ENCODE measurements at regions not wholly inside any gene's neighbourhood (a gene's known extent, or its start where the extent isn't known, plus 50 kb on each side); places are given as distances from the start of the nearest gene placed in this dataset.

DNA sequence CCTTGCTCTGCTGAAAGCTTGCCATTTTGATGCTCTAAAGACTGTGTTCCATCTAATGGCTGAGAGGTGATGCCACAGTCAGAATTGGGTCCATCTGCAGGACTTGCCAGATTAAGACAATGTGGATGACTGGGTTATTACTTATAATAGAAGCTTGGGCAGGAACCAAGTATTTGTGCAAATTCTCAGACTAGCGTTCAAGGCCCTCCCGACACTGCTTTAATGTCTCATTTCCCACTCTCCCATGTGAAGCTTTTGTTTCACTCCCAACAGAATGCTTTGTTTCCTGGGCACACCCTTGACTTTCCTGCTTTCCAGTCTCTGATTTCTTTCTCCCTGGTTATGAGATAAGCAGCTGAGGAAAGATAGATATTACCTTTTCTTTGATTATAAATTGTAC, 215.8 kb downstream of the KCNS3 start:
- Mint-ChIP-seq H3K9me3 (no peaks in the 10 kb centered on the region), H3K27ac (no peak overlapping the region), H3K36me3 (ENCODE audit: low read depth) (no peaks in the 10 kb centered on the region), H3K4me1 (ENCODE audit: low read depth) (no peaks in the 10 kb centered on the region), H3K27me3 (ENCODE audit: low read depth) (no peaks in the 10 kb centered on the region), H3K4me3 (ENCODE audit: low read depth) (no peak overlapping the region)
- intact Hi-C loops (cut with micrococcal nuclease) = no loop called here
- DNase-seq (ENCODE audit: low spot score) = no peak

DNA sequence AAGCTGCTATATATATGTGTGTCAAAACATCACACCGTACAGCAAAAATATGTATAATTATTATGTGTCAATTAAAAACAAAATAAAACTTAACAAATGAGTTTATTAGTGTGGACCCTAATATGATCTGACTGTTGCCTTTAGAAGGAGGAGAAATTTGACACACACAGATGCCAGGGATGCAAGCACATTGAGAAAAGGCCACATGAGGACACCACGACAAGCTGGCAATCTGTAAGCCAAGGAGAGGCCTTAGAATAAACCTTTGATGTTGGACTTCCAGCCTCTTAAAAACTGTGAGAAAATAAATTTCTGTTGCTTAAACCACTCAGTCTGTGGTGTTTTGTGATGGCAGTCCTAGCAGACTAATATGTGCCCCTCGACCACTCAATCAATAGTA, 214.7 kb downstream of the KCNS3 start:
- H3K36me3 Mint-ChIP-seq (ENCODE audit: low read depth) = no peaks in the 10 kb centered on the region
- intact Hi-C loops (cut with micrococcal nuclease) = no loop called here
- H3K4me1 Mint-ChIP-seq (ENCODE audit: low read depth) = no peaks in the 10 kb centered on the region
- no peak for DNase-seq (ENCODE audit: low spot score)
- no peaks in the 10 kb centered on the region for H3K27me3 Mint-ChIP-seq (ENCODE audit: low read depth)
- H3K27ac Mint-ChIP-seq = no peak overlapping the region
- no peak overlapping the region for H3K4me3 Mint-ChIP-seq (ENCODE audit: low read depth)
- no peaks in the 10 kb centered on the region for H3K9me3 Mint-ChIP-seq

DNA sequence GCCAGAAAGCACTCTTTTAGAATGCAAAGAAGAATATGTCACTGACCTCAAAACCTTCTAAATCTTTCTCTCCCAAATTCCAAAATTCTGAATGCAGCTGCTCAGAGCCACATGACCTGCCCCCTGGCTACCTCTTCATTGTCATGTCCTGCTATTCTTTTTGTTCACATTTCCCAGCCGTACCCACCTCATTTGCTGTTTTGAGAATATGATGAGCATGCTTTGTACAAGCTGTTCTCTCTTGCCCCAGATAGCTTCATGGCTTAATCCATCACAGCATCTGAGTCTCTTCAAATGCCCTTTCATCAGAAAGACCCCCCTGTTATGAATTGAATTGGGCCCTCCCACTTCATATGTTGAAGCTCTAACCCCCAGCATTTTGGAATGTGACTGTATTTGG, 214.3 kb downstream of the KCNS3 start:
- Mint-ChIP-seq H3K9me3 (no peaks in the 10 kb centered on the region), H3K4me1 (ENCODE audit: low read depth) (no peaks in the 10 kb centered on the region), H3K4me3 (ENCODE audit: low read depth) (no peak overlapping the region), H3K27me3 (ENCODE audit: low read depth) (no peaks in the 10 kb centered on the region), H3K27ac (no peak overlapping the region), H3K36me3 (ENCODE audit: low read depth) (no peaks in the 10 kb centered on the region)
- no peak for DNase-seq (ENCODE audit: low spot score)
- intact Hi-C loops (cut with micrococcal nuclease) = no loop called here

DNA sequence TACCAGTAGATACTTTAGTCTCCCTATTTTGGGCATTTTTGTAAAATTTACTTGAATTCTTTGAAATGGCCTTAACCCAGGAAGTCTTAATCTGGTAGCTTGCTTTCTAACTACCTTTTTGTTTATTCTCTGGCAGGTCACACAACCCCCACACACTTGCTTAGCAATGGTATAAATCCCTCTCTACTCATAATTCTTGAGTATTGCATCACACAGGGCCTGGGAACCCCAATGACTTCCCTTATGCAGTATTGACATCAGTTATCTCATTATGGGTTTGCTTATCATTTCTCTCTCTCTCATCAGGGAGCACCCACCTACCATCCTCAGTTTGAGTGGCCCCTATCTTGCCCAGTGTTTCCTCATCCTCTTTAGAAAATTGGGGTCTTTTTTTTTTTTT, 207.1 kb downstream of the KCNS3 start:
- no peaks in the 10 kb centered on the region for H3K4me1 Mint-ChIP-seq (ENCODE audit: low read depth)
- H3K9me3 Mint-ChIP-seq = no peaks in the 10 kb centered on the region
- no peaks in the 10 kb centered on the region for H3K36me3 Mint-ChIP-seq (ENCODE audit: low read depth)
- intact Hi-C loops (cut with micrococcal nuclease) = no loop called here
- no peaks in the 10 kb centered on the region for H3K27me3 Mint-ChIP-seq (ENCODE audit: low read depth)
- no peak overlapping the region for H3K4me3 Mint-ChIP-seq (ENCODE audit: low read depth)
- no peak for DNase-seq (ENCODE audit: low spot score)
- H3K27ac Mint-ChIP-seq = no peak overlapping the region

DNA sequence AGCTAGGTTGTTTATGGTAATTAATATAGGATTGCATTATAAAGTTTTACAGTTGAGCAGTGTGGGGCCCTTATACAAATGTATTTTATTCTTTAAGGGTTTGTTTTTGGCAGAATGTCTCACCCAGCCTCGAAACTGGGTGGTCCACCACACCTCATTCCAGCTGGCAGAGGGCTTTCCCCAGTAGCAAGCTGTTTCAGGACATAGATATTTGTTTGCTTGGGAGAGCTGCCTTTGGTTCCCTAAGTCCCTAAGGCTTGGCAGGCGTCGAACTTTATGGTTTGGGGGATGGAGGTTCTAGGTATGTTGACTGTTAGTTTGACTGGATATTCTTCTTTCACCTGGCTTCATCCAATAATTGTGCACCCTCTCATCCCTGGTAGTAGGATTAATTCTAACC, 205.9 kb downstream of the KCNS3 start:
- H3K27me3 Mint-ChIP-seq (ENCODE audit: low read depth) = no peaks in the 10 kb centered on the region
- H3K27ac Mint-ChIP-seq = no peak overlapping the region
- H3K4me3 Mint-ChIP-seq (ENCODE audit: low read depth) = no peak overlapping the region
- H3K9me3 Mint-ChIP-seq = no peaks in the 10 kb centered on the region
- H3K4me1 Mint-ChIP-seq (ENCODE audit: low read depth) = no peaks in the 10 kb centered on the region
- intact Hi-C loops (cut with micrococcal nuclease) = no loop called here
- H3K36me3 Mint-ChIP-seq (ENCODE audit: low read depth) = no peaks in the 10 kb centered on the region
- no peak for DNase-seq (ENCODE audit: low spot score)

DNA sequence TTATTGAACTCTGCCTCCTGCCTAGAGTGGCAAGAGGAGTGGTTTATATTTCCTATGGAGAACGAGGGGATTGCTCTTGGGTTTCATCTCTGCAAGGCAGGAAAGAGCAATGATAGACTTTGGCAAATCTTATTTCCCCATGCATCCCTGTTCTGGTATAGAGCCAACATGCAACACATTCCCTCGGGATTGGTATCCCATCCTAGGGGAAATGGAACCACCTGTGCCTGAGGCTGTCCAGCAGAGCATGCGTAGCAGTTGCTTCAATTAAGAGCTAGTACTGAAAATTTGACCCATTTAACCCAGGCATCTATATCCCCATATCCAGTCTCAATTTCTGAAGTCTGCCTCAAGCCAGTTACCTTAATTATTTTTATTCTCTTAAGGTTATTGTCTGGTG, 205.3 kb downstream of the KCNS3 start:
- intact Hi-C loops (cut with micrococcal nuclease) = no loop called here
- H3K4me1 Mint-ChIP-seq (ENCODE audit: low read depth) = no peaks in the 10 kb centered on the region
- H3K4me3 Mint-ChIP-seq (ENCODE audit: low read depth) = no peak overlapping the region
- no peaks in the 10 kb centered on the region for H3K27me3 Mint-ChIP-seq (ENCODE audit: low read depth)
- no peak overlapping the region for H3K27ac Mint-ChIP-seq
- DNase-seq (ENCODE audit: low spot score) = no peak
- no peaks in the 10 kb centered on the region for H3K36me3 Mint-ChIP-seq (ENCODE audit: low read depth)
- no peaks in the 10 kb centered on the region for H3K9me3 Mint-ChIP-seq

DNA sequence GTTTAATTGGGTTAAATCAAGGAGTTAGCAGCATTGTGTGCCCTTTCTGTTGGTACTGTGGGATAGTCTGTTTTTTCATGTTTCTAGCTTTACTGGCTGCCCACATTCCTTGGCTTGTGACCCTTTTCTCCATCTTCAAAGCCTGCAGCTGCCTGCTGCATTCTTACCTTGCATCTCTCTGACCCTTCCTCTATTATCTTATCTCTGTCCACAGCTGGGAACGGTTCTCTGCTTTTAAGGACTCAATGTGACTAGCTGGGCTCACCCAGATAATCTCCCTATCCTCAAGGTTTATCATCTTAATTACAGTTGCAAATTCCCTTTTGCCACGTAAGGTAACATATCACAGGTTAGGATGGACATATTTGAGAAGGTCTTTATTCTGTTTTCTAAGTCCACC, 199.7 kb downstream of the KCNS3 start:
- Mint-ChIP-seq H3K27me3 (ENCODE audit: low read depth) (no peaks in the 10 kb centered on the region), H3K4me3 (ENCODE audit: low read depth) (no peak overlapping the region), H3K9me3 (no peaks in the 10 kb centered on the region), H3K4me1 (ENCODE audit: low read depth) (no peaks in the 10 kb centered on the region), H3K36me3 (ENCODE audit: low read depth) (no peaks in the 10 kb centered on the region), H3K27ac (no peak overlapping the region)
- intact Hi-C loops (cut with micrococcal nuclease) = no loop called here
- no peak for DNase-seq (ENCODE audit: low spot score)

DNA sequence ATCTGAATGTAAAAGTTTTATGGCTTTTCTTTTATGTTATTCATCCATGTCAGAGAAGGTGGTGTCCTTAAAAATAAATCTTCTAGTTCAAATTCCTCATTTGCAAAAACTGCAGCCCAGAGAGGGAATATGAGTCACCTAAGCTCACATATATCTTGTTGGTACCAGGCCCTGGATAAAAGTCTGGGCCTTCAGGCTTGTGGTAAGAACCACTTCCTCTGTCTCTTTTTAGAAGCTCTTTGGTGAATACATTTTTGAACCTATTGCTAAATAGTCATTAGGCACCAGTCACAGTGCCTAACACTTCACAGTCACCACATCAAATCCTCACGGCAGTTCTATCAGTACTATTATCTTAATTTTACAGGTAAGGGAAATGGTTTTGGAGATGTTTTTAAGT, 199.2 kb downstream of the KCNS3 start:
- H3K27me3 Mint-ChIP-seq (ENCODE audit: low read depth) = no peaks in the 10 kb centered on the region
- H3K4me3 Mint-ChIP-seq (ENCODE audit: low read depth) = no peak overlapping the region
- no peaks in the 10 kb centered on the region for H3K9me3 Mint-ChIP-seq
- no peaks in the 10 kb centered on the region for H3K36me3 Mint-ChIP-seq (ENCODE audit: low read depth)
- DNase-seq (ENCODE audit: low spot score) = no peak
- no peak overlapping the region for H3K27ac Mint-ChIP-seq
- intact Hi-C loops (cut with micrococcal nuclease) = no loop called here
- H3K4me1 Mint-ChIP-seq (ENCODE audit: low read depth) = no peaks in the 10 kb centered on the region

DNA sequence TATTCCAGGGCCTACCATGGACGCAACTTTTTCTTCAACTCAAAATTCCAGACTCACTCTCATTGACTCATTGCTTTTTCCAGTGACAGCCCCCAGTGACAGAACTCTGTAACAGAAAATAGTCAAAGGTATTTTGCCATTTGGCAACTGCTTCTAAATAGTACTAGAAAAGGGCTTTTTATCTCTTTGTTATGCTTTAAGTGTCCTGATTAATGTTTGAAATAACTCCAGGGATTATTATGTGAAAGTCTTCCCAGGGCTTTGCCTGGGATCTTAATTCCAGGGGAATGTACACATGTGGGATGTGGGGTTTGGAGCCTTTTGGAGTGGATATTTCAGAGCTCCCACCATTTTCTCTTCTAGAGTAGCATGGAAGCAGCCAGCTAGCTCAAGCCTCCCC, 198.8 kb downstream of the KCNS3 start:
- intact Hi-C loops (cut with micrococcal nuclease) = no loop called here
- no peaks in the 10 kb centered on the region for H3K4me1 Mint-ChIP-seq (ENCODE audit: low read depth)

DNA sequence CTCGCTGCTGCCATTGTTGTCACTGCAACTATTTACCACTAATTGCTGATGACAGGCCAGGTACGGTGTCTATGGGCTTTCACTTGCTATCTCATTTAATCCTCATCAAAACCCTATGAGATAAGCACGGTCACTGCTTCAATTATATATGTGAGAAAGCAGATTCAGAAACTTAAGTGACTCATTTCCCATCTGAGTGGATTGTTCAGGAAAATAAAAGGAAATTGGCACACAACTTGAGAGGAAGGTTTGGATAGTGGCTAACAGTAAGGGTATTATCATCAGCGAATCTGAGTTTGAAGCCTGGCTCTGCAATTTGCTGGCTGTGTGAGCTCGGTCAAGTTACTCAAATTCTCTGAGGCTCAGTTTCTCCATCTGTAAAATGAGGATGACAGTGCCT, 196.0 kb downstream of the KCNS3 start:
- no peak for DNase-seq (ENCODE audit: low spot score)
- Mint-ChIP-seq H3K4me3 (ENCODE audit: low read depth) (no peak overlapping the region), H3K27me3 (ENCODE audit: low read depth) (no peaks in the 10 kb centered on the region), H3K9me3 (no peaks in the 10 kb centered on the region), H3K27ac (no peak overlapping the region), H3K4me1 (ENCODE audit: low read depth) (no peaks in the 10 kb centered on the region), H3K36me3 (ENCODE audit: low read depth) (no peaks in the 10 kb centered on the region)
- intact Hi-C loops (cut with micrococcal nuclease) = no loop called here

More for the DNA sequence above, 198.8 kb downstream of the KCNS3 start:
- Mint-ChIP-seq H3K27ac (no peak overlapping the region), H3K27me3 (ENCODE audit: low read depth) (no peaks in the 10 kb centered on the region), H3K9me3 (no peaks in the 10 kb centered on the region), H3K4me3 (ENCODE audit: low read depth) (no peak overlapping the region), H3K36me3 (ENCODE audit: low read depth) (no peaks in the 10 kb centered on the region)
- no peak for DNase-seq (ENCODE audit: low spot score)

DNA sequence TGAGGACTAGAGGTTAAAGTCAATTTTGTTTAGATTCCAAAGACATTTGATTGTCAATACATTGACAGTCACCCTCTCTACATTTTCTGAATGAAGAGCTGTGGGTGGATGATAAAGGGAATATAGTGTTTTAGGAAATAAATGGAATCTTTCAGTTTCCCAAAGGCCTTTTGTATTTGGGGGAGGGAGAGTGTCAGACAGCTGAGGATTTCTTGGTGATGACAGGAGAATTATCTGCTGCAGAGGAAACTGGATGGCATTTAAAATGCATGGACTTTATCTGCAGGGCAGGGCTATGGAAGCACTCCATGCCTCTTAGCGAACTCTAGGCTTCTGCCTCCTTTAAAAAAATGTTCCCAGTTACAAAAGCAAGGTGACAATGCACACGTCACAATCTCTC, 195.1 kb downstream of the KCNS3 start:
- Mint-ChIP-seq H3K27me3 (ENCODE audit: low read depth) (no peaks in the 10 kb centered on the region), H3K27ac (no peak overlapping the region), H3K4me1 (ENCODE audit: low read depth) (no peaks in the 10 kb centered on the region), H3K9me3 (no peaks in the 10 kb centered on the region), H3K4me3 (ENCODE audit: low read depth) (no peak overlapping the region), H3K36me3 (ENCODE audit: low read depth) (no peaks in the 10 kb centered on the region)
- intact Hi-C loops (cut with micrococcal nuclease) = no loop called here
- DNase-seq (ENCODE audit: low spot score) = no peak

DNA sequence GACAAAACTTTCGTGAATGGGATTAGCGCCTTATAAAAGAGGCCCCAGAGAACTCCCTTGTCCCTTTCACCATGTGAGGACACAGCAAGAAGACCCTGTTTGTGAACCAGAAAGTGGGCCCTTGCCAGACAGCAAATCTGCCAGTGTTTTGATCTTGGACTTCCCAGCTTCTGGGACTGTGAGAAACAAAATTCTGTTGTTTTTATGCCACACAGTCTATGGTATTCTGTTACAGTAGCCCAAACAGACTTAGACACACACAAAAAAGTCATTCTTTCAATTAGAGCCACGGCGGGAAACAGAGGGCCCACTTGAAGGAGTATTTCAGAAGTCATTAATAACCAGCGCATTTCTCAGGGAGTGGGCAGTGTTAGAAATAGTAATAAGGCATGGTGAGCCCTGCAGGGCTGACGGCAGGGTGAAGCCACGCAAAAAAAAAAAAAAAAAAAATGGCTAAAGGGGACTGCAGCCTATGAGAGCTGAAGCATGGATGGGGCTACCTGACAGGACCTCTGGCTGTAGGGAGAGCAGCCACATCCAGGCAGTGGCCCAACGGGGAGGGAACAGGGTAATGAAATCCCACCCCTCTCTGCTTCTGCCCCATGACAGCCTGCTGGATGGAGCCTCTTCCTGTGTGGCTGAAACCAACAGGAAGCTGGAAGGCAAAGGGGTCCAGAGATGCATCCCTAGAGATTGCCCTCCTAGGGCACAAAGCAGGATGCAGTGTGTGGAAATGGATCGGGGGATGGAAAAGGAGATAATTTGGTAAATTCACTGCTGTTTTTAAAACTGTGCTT, 189.3 kb downstream of the KCNS3 start:
- Mint-ChIP-seq H3K27me3 (ENCODE audit: low read depth) (no peaks in the 10 kb centered on the region), H3K9me3 (no peaks in the 10 kb centered on the region), H3K27ac (no peak overlapping the region), H3K36me3 (ENCODE audit: low read depth) (no peaks in the 10 kb centered on the region), H3K4me1 (ENCODE audit: low read depth) (no peaks in the 10 kb centered on the region), H3K4me3 (ENCODE audit: low read depth) (no peak overlapping the region)
- DNase-seq (ENCODE audit: low spot score) = no peak
- intact Hi-C loops (cut with micrococcal nuclease) = no loop called here

DNA sequence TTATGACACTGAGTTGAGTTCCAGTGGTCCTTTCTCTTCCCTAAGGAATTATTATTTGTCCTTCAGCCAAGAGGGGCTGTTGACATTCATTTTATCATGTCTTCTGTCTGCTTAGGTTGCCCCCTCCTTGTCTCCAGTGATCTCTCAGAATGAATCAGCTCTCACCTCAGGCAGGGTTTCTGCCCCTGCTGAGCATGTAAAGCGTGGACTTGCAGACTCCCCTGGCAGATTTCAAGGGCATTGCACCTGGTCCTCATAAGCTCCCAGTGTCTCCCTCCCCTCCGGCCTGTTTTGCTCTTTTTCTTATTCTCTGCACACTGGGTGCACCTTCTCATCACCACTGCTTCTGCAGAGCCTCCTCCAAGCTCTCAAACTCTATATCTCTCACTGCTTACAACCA, 188.4 kb downstream of the KCNS3 start:
- no peak for DNase-seq (ENCODE audit: low spot score)
- Mint-ChIP-seq H3K27me3 (ENCODE audit: low read depth) (no peaks in the 10 kb centered on the region), H3K9me3 (no peaks in the 10 kb centered on the region)

DNA sequence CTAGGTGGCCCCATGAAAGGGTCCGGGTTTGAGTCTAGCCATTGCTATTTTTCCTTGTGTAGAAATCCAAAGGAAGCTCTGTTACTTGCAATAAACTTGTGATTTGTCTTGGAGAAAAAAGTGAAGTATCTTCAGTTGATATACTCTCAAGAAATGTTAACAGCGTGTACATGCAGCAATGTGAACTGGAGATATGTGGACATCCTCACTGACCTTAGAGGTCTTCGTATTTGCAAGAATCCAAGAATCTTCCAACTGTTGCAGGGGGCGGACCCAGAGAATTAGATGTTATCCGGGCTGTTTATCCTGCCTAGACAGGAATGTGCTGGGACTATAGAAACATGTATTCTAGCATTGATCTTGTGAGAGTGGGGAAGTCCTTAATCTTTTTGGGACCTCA, 187.6 kb downstream of the KCNS3 start:
- no peak for DNase-seq (ENCODE audit: low spot score)
- intact Hi-C loops (cut with micrococcal nuclease) = no loop called here
- H3K27me3 Mint-ChIP-seq (ENCODE audit: low read depth) = no peaks in the 10 kb centered on the region
- no peaks in the 10 kb centered on the region for H3K36me3 Mint-ChIP-seq (ENCODE audit: low read depth)
- H3K4me1 Mint-ChIP-seq (ENCODE audit: low read depth) = no peaks in the 10 kb centered on the region
- H3K4me3 Mint-ChIP-seq (ENCODE audit: low read depth) = no peak overlapping the region
- no peaks in the 10 kb centered on the region for H3K9me3 Mint-ChIP-seq
- no peak overlapping the region for H3K27ac Mint-ChIP-seq

More for the DNA sequence above, 188.4 kb downstream of the KCNS3 start:
- H3K27ac Mint-ChIP-seq = no peak overlapping the region
- no peaks in the 10 kb centered on the region for H3K36me3 Mint-ChIP-seq (ENCODE audit: low read depth)
- intact Hi-C loops (cut with micrococcal nuclease) = no loop called here
- H3K4me1 Mint-ChIP-seq (ENCODE audit: low read depth) = no peaks in the 10 kb centered on the region
- no peak overlapping the region for H3K4me3 Mint-ChIP-seq (ENCODE audit: low read depth)
